Left lung (tissue), 4 donors: ENCODE measurements at regions not wholly inside any gene's neighbourhood (a gene's known extent, or its start where the extent isn't known, plus 50 kb on each side); places are given as distances from the start of the nearest gene placed in this dataset.

Experiments
- ATAC-seq: fragments of 200-7000 bp; cut with Tn5 transposase; one replicate; pipeline ENCODE4 v1.9.1; 2020; ENCODE audit warnings: moderate library complexity
- DNase-seq, 4 donors: peaks; one replicate each; pipeline ENCODE4 v3.0.0-alpha.2; 2013 to 2020
- H3K27ac ChIP-seq, 2 donors: fragments of 200-600 bp; sonication (generic) in 1 of 2; one replicate each; pipeline versions ENCODE4 v1.5.0 to v1.8.0; 2020 to 2021
- H3K27me3 ChIP-seq, 2 donors: fragments of 200-600 bp; sonication (generic) in 1 of 2; one replicate each; pipeline versions ENCODE4 v1.5.0 to v1.8.0; 2020 to 2021
- H3K36me3 ChIP-seq, 2 donors: fragments of 200-600 bp; sonication (generic) in 1 of 2; one replicate each; pipeline versions ENCODE4 v1.5.0 to v1.8.0; 2020 to 2021
- H3K4me1 ChIP-seq, 2 donors: fragments of 200-600 bp; one replicate each; pipeline ENCODE4 v1.8.0; 2021
- H3K4me3 ChIP-seq, 2 donors: fragments of 200-600 bp; sonication (generic) in 1 of 2; one replicate each; pipeline versions ENCODE4 v1.5.0 to v1.8.0; 2020 to 2021; ENCODE audit warnings: mild to moderate bottlenecking in 1 of 2
- H3K9me3 ChIP-seq, 2 donors: fragments of 200-600 bp; sonication (generic) in 1 of 2; one replicate each; pipeline versions ENCODE4 v1.5.0 to v1.8.0; 2020 to 2021
- CTCF ChIP-seq, 2 donors: fragments of 200-600 bp; sonication (generic) in 1 of 2; IDR thresholded peaks; one replicate each; pipeline versions ENCODE4 v1.5.0 to v1.8.0; 2021; ENCODE audit warnings: antibody characterized with exemption in 2 of 2
- intact Hi-C, 2 donors: fragments of 100-400 bp; cut with DNase I; formaldehyde crosslinking; loops; one replicate each; pipeline versions ENCODE4 v1.11.2 to v1.14.2; 2022
- donor health status: DM: no; HTN: yes; CAD: no.
- donor health status: DM: no; HTN: no; CAD: no.

DNA sequence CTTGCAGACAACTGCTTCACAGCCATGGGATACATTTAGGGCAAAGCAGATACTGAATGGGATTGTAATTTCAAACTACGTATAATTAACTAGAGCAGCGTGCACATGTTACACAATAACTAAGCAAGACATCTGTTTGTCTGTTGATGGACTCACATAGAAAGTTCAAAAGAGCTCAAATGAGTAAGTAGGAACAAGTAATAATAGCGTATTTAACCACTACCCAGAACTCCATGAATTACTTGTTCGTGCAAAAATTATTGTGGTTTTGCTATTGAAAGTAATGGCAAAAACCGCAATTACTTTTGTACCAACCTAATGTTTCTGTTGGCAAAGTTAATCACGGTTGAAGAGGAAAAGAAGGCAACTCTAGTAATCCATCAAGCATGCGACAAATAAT, 825.4 kb downstream of the PCDH18 start:
- DNase-seq (no peak), ATAC-seq (no peak)
- H3K4me3 ChIP-seq = no peak overlapping the region
- intact Hi-C loops = no loop called here
- H3K9me3 ChIP-seq = no peaks in the 10 kb centered on the region
- no peak overlapping the region for H3K27ac ChIP-seq
- no peak for TF ChIP-seq CTCF (IDR thresholded peaks at IDR 0.05)
- H3K27me3 ChIP-seq = no peaks in the 10 kb centered on the region
- no peaks in the 10 kb centered on the region for H3K36me3 ChIP-seq
- no peaks in the 10 kb centered on the region for H3K4me1 ChIP-seq

- no peak for TF ChIP-seq CTCF (IDR thresholded peaks at IDR 0.05)
- Histone ChIP-seq H3K36me3 (no peaks in the 10 kb centered on the region), H3K27me3 (no peaks in the 10 kb centered on the region), H3K9me3 (no peaks in the 10 kb centered on the region), H3K4me1 (no peaks in the 10 kb centered on the region), H3K27ac (no peak overlapping the region), H3K4me3 (no peak overlapping the region)
- no peak for DNase-seq
- intact Hi-C loops = no loop called here
- no peak for ATAC-seq
These were observed 832.4 kb downstream of the PCDH18 start for GRCh38 chr4:136699905-136700304.

GRCh38 chr4:136691607-136692006, 840.7 kb downstream of the PCDH18 start:
- no peak overlapping the region for H3K27ac ChIP-seq
- intact Hi-C loops = no loop called here
- no peaks in the 10 kb centered on the region for H3K9me3 ChIP-seq
- ATAC-seq = no peak
- no peak overlapping the region for H3K4me3 ChIP-seq
- TF ChIP-seq CTCF (IDR thresholded peaks at IDR 0.05) = no peak
- no peaks in the 10 kb centered on the region for H3K27me3 ChIP-seq
- no peaks in the 10 kb centered on the region for H3K36me3 ChIP-seq
- no peaks in the 10 kb centered on the region for H3K4me1 ChIP-seq
- no peak for DNase-seq

DNA sequence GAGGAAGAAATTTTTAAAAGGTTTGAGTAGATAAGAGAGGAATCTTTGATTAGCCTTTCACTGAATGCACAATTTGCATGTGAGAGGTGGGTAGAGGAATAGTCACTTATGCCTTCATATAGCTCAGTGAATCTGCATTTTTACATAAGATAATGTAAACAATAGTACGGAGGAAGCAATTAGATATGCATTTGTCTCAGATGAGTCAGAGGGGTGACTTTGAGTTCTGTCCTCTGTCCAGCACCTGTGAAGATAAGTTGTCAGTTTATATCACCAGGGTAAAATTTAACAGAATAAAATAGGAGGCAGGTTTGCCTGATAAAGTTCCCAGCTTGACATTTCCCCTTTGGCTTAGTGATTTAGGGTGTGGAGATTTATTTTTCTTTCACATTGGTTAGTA, 841.9 kb downstream of the PCDH18 start:
- intact Hi-C loops = no loop called here
- H3K4me3 ChIP-seq = no peak overlapping the region
- no peaks in the 10 kb centered on the region for H3K27me3 ChIP-seq
- TF ChIP-seq CTCF (IDR thresholded peaks at IDR 0.05) = no peak
- no peaks in the 10 kb centered on the region for H3K9me3 ChIP-seq
- no peak for DNase-seq
- H3K27ac ChIP-seq = no peak overlapping the region
- no peaks in the 10 kb centered on the region for H3K4me1 ChIP-seq
- no peak for ATAC-seq
- H3K36me3 ChIP-seq = no peaks in the 10 kb centered on the region

DNA sequence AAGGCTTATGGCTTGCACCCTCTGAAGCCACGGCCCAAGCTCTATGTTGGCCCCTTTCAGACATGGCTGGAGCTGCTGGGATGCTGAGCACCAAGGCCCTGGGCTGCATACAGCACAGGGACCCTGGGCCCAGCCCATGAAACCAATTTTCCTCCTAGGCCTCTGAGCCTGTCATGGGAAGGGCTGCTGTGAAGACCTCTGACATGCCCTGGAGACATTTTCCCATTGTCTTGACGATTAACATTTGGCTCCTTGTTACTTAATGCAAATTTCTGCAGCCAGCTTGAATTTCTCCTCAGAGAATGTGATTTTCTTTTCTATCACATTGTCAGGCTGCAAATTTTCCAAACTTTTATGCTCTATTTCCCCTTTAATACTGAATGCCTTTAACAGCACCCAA, 844.7 kb downstream of the PCDH18 start:
- DNase-seq (no peak), ATAC-seq (no peak)
- Histone ChIP-seq H3K9me3 (no peaks in the 10 kb centered on the region), H3K4me1 (no peaks in the 10 kb centered on the region), H3K27ac (no peak overlapping the region), H3K36me3 (no peaks in the 10 kb centered on the region), H3K27me3 (no peaks in the 10 kb centered on the region), H3K4me3 (no peak overlapping the region)
- TF ChIP-seq CTCF (IDR thresholded peaks at IDR 0.05) = no peak
- intact Hi-C loops = no loop called here
